ENCODE measurements at regions not wholly inside any gene's neighbourhood (a gene's known extent, or its start where the extent isn't known, plus 50 kb on each side); places are given as distances from the start of the nearest gene placed in this dataset.

GRCh38 chr15:35184646-35185045 lies 99.6 kb upstream of the NANOGP8 start:
- TF ChIP-seq CTCF (IDR thresholded peaks at IDR 0.05) (no peak), POLR2A (IDR thresholded peaks at IDR 0.05) (no peak)
